H1 (cell line): ENCODE measurements at regions not wholly inside any gene's neighbourhood (a gene's known extent, or its start where the extent isn't known, plus 50 kb on each side); places are given as distances from the start of the nearest gene placed in this dataset.

Experiments used
- CREB1 ChIP-seq: IDR thresholded peaks from 2 replicates; pipeline ENCODE4 v1.6.1; 2012; ENCODE audit warnings: inconsistent platforms
- GTF2F1 ChIP-seq: IDR thresholded peaks from 2 replicates; pipeline ENCODE4 v1.6.1; 2012; ENCODE audit warnings: low read depth, low read length, improper control_type of control experiment, borderline replicate concordance
- JUND ChIP-seq: IDR thresholded peaks from 2 replicates; pipeline ENCODE4 v1.6.1; 2011; ENCODE audit warnings: mild to moderate bottlenecking, improper control_type of control experiment, low read length
- PHF8 ChIP-seq: fragments of 200-600 bp; sonication (generic); conservative IDR thresholded peaks from 2 replicates; pipeline ENCODE4 v1.7.1; 2012; ENCODE audit warnings: low read depth, mild to moderate bottlenecking, inconsistent platforms, low read length, moderate library complexity
- POLR2AphosphoS5 ChIP-seq: IDR thresholded peaks from 2 replicates; pipeline ENCODE4 v1.6.1; 2011; ENCODE audit warnings: low read depth, low read length
- TF ChIP-seq, protein P1 (sequence below), 3 experiments: IDR thresholded peaks; 1 replicate in 2 of 3; 2 replicates in 1 of 3; pipeline versions ENCODE4 v1.5.1 to v1.6.1; 2011; ENCODE audit warnings: low read length in 3 of 3, mild to moderate bottlenecking in 3 of 3, inconsistent platforms in 2 of 3, low read depth in 1 of 3, moderate library complexity in 1 of 3; ENCODE audit not compliant: insufficient read depth in 1 of 3; ENCODE audit errors: control extremely low read depth in 1 of 3
- TF ChIP-seq, protein P2 (sequence below): IDR thresholded peaks from 2 replicates; pipeline ENCODE4 v1.6.1; 2011; ENCODE audit warnings: low read length, improper control_type of control experiment

DNA sequence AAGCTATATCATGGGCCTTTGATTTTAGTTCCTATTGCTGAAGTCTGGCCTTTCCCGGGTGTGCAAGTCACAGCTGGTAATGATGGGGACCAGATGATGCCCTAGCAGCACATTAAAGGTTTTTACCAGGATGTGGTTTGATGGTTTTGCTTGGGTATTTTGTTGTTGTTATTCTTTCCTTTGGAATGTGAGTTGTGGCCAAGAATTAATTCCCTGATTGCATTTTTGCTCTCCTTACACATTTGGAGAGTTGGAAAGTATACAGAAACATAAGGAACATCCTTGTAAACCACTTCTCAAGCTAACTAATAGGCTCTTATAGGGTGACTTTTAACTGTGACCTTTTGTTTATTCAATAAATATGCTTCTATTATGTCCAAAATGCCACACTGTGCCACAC, 154.1 kb upstream of the MMADHC start:
- TF ChIP-seq JUND (no peak), PHF8 (no peak), CREB1 (no peak), GTF2F1 (no peak), POLR2AphosphoS5 (no peak)
- TF ChIP-seq, protein P1, sequence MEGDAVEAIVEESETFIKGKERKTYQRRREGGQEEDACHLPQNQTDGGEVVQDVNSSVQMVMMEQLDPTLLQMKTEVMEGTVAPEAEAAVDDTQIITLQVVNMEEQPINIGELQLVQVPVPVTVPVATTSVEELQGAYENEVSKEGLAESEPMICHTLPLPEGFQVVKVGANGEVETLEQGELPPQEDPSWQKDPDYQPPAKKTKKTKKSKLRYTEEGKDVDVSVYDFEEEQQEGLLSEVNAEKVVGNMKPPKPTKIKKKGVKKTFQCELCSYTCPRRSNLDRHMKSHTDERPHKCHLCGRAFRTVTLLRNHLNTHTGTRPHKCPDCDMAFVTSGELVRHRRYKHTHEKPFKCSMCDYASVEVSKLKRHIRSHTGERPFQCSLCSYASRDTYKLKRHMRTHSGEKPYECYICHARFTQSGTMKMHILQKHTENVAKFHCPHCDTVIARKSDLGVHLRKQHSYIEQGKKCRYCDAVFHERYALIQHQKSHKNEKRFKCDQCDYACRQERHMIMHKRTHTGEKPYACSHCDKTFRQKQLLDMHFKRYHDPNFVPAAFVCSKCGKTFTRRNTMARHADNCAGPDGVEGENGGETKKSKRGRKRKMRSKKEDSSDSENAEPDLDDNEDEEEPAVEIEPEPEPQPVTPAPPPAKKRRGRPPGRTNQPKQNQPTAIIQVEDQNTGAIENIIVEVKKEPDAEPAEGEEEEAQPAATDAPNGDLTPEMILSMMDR (IDR thresholded peaks at IDR 0.05; ENCODE audit: control extremely low read depth in 1 of 3, insufficient read depth in 1 of 3, low read depth in 1 of 3, low read length in 3 of 3): no peak
- TF ChIP-seq, protein P2, sequence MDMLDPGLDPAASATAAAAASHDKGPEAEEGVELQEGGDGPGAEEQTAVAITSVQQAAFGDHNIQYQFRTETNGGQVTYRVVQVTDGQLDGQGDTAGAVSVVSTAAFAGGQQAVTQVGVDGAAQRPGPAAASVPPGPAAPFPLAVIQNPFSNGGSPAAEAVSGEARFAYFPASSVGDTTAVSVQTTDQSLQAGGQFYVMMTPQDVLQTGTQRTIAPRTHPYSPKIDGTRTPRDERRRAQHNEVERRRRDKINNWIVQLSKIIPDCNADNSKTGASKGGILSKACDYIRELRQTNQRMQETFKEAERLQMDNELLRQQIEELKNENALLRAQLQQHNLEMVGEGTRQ: no peak
